NB4 (cell line): ENCODE measurements at regions not wholly inside any gene's neighbourhood (a gene's known extent, or its start where the extent isn't known, plus 50 kb on each side); places are given as distances from the start of the nearest gene placed in this dataset.

Experiments
- DNase-seq: peaks from one replicate; pipeline ENCODE4 v3.0.0; 2010; ENCODE audit warnings: low read depth
- H3K4me3 ChIP-seq: one replicate; pipeline ENCODE4 v1.5.1; 2011; ENCODE audit warnings: mild to moderate bottlenecking, low read depth, low read length, moderate library complexity
- MYC ChIP-seq: IDR thresholded peaks from 2 replicates; pipeline ENCODE4 v1.6.1; 2011; ENCODE audit warnings: low read depth, low read length
- POLR2A ChIP-seq: IDR thresholded peaks from 2 replicates; pipeline ENCODE4 v1.6.1; 2011; ENCODE audit warnings: mild to moderate bottlenecking; ENCODE audit not compliant: insufficient read length; ENCODE audit errors: extremely low read depth
- TF ChIP-seq, protein P1 (sequence below): IDR thresholded peaks from 2 replicates; pipeline ENCODE4 v1.6.1; 2011; ENCODE audit warnings: low read depth, low read length
- TF ChIP-seq, protein P2 (sequence below): IDR thresholded peaks from one replicate; pipeline ENCODE4 v1.5.1; 2012; ENCODE audit warnings: low read depth, low read length

DNA sequence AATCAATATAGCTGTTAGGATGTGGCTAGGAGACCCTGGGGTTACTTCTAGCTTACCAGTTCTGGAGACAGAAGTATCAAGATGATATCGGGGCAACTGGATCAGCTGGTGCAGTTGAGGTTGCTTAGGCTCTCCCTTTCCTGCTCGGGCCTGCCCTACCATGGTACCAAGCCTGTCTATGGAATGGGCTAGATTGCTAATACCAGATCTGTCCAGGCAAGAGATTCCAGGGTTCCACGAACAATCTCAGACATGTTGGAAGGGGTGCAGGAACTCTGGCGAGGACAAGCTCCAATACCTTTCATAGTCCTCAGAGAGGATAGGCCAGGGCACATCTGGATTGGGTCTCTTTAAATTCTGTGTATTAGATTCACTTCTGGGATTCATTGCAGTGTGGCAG is 53.8 kb downstream of the ADM start:
- DNase-seq: no peak
- H3K4me3 ChIP-seq: no peak overlapping the region
- TF ChIP-seq, protein P1, sequence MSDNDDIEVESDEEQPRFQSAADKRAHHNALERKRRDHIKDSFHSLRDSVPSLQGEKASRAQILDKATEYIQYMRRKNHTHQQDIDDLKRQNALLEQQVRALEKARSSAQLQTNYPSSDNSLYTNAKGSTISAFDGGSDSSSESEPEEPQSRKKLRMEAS: no peak
- TF ChIP-seq, protein P2, sequence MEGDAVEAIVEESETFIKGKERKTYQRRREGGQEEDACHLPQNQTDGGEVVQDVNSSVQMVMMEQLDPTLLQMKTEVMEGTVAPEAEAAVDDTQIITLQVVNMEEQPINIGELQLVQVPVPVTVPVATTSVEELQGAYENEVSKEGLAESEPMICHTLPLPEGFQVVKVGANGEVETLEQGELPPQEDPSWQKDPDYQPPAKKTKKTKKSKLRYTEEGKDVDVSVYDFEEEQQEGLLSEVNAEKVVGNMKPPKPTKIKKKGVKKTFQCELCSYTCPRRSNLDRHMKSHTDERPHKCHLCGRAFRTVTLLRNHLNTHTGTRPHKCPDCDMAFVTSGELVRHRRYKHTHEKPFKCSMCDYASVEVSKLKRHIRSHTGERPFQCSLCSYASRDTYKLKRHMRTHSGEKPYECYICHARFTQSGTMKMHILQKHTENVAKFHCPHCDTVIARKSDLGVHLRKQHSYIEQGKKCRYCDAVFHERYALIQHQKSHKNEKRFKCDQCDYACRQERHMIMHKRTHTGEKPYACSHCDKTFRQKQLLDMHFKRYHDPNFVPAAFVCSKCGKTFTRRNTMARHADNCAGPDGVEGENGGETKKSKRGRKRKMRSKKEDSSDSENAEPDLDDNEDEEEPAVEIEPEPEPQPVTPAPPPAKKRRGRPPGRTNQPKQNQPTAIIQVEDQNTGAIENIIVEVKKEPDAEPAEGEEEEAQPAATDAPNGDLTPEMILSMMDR: no peak
- TF ChIP-seq POLR2A: no peak
- no peak for TF ChIP-seq MYC

DNA sequence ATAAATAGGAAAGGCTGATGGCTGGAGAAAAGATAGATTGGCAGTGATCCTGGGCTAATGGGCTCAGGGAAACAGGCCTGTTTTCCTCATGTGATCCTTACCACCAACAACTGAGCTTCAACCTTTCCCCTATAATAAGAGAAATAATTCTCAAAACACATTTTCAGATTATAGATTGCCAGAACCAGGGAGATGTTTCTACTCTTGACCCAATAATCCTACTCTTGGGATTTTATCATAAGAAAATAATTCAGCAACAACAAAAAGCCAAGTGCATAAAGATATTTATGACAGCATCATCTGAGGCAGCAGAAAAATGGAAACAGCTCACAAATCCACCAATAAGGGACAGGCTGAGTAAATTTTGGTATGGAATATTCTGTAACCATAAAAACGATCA is 54.3 kb downstream of the ADM start:
- no peak overlapping the region for H3K4me3 ChIP-seq
- no peak for DNase-seq
- TF ChIP-seq, protein P2: no peak
- TF ChIP-seq POLR2A (no peak), MYC (no peak)
- TF ChIP-seq, protein P1: no peak

DNA sequence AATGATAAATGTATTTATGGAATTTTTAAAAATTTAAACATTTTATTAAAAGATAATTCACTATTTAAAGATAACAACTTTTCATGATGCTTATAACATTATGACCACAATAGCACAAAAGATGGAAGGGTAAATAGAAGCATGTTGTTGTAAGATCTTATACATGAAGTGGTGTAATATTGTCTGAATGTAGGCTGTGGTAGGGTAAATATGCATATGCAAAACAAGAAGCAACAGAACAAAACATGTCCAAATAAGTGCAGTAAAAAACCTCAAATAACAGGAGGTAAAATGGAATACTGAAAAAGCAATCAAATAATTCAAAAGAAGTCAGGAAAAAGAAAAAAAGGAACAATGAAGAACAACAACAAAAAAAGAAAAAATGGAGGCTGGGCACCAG is 56.0 kb downstream of the ADM start:
- no peak overlapping the region for H3K4me3 ChIP-seq
- TF ChIP-seq, protein P2: no peak
- TF ChIP-seq MYC: no peak
- TF ChIP-seq, protein P1: no peak
- TF ChIP-seq POLR2A: no peak
- DNase-seq: no peak

DNA sequence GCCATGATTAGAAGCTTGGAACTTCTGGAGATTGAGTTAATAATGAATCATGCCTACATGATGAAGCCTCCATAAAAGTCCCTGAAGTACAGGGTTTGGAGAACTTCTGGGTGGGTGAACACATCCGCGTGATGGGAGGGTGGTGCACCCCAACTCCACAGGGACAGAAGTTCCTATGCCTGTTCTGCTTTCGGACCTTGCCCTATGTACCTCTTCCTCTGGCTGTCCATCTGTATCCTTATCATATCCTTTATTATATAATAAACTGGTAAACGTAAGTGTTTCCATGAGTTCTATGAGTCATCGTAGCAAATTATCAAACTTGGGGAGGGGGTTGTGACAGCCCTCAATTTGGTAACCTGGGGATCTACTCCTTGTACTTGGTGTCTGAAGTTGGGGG is 60.2 kb downstream of the ADM start:
- TF ChIP-seq, protein P1: no peak
- no peak for TF ChIP-seq MYC
- TF ChIP-seq, protein P2: no peak
- TF ChIP-seq POLR2A: no peak
- DNase-seq: no peak

DNA sequence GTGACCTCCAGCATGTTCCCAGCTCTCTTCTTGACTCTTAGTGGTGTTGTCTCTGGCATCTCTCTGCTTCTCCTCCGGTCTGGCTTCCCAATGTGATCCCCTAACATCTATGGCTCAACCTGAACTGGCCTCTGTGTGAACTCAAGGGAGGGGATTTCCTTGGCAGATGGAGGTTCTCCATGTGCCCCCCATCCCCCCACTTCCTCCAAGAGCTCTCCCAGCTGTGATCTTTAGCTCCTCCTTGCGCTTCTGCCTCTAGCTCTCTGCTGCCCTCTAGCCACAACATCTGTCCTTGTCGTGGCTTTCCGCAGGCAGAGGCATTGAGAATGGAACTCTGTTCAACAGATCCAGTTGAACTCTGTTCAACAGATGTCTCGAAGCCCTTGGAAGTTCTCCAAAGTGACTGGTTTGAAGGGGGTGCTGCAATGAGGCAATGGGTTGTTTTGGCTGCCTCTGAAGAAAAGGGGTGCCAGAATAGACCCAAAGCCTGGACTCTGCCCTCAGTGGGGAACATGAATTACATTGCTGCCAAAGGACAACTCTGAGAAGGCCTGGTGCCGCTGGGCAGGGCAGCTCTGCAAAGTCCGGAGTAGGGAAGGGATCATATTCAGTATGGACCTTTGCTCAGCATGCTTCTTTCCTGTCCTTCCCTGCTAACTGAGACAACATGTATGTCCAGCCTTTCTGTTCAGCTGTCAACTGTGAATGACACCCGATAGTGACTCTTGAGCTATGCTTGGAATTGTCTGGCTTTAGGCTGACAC is 61.9 kb downstream of the ADM start:
- peak; percentile 89 for DNase-seq
- TF ChIP-seq MYC (peak; percentile 97), POLR2A (no peak)
- TF ChIP-seq, protein P2: peak; percentile 77
- TF ChIP-seq, protein P1: peak; percentile 91
- no peak overlapping the region for H3K4me3 ChIP-seq

More for the DNA sequence above, 60.2 kb downstream of the ADM start:
- no peak overlapping the region for H3K4me3 ChIP-seq
